ENCODE measurements at regions not wholly inside any gene's neighbourhood (a gene's known extent, or its start where the extent isn't known, plus 50 kb on each side); places are given as distances from the start of the nearest gene placed in this dataset.

GRCh38 chr2:42987112-42987922 lies 194.9 kb upstream of the HAAO start:
- no peaks in the 10 kb centered on the region for H3K4me1 ChIP-seq
- H3K4me3 ChIP-seq (ENCODE audit: low read depth, low read length) = no peak overlapping the region
- no peaks in the 10 kb centered on the region for H3K9me3 ChIP-seq (ENCODE audit: control insufficient read depth, low read length)
- H3K27ac ChIP-seq = no peak overlapping the region
- TF ChIP-seq CTCF (IDR thresholded peaks at IDR 0.05) = no peak
- no peaks in the 10 kb centered on the region for H3K27me3 ChIP-seq (ENCODE audit: control insufficient read depth, insufficient read depth, low read length)
- H3K9ac ChIP-seq = no peak overlapping the region
- no peaks in the 10 kb centered on the region for H3K79me2 ChIP-seq
- no peak overlapping the region for H3K4me2 ChIP-seq (ENCODE audit: low read length)
- H2AFZ ChIP-seq = no peak overlapping the region
- H3K36me3 ChIP-seq (ENCODE audit: control insufficient read depth, insufficient read depth, low read length) = no peaks in the 10 kb centered on the region

GRCh38 chr2:42984617-42985016 lies 192.2 kb upstream of the HAAO start:
- Histone ChIP-seq H3K9me3 (ENCODE audit: control insufficient read depth, low read length) (no peaks in the 10 kb centered on the region), H3K79me2 (no peaks in the 10 kb centered on the region), H3K4me1 (no peaks in the 10 kb centered on the region), H3K4me2 (ENCODE audit: low read length) (no peak overlapping the region), H3K27ac (no peak overlapping the region), H3K27me3 (ENCODE audit: control insufficient read depth, insufficient read depth, low read length) (no peaks in the 10 kb centered on the region), H3K36me3 (ENCODE audit: control insufficient read depth, insufficient read depth, low read length) (no peaks in the 10 kb centered on the region), H2AFZ (no peak overlapping the region), H3K9ac (no peak overlapping the region), H3K4me3 (ENCODE audit: low read depth, low read length) (no peak overlapping the region)
- no peak for TF ChIP-seq CTCF (IDR thresholded peaks at IDR 0.05)

GRCh38 chr2:42984081-42984480 lies 191.7 kb upstream of the HAAO start:
- Histone ChIP-seq H3K79me2 (no peaks in the 10 kb centered on the region), H3K27me3 (ENCODE audit: control insufficient read depth, insufficient read depth, low read length) (no peaks in the 10 kb centered on the region), H3K4me1 (no peaks in the 10 kb centered on the region), H3K9ac (no peak overlapping the region), H2AFZ (peak overlapping the region; percentile 10), H3K9me3 (ENCODE audit: control insufficient read depth, low read length) (no peaks in the 10 kb centered on the region), H3K36me3 (ENCODE audit: control insufficient read depth, insufficient read depth, low read length) (no peaks in the 10 kb centered on the region), H3K4me2 (ENCODE audit: low read length) (no peak overlapping the region), H3K27ac (no peak overlapping the region), H3K4me3 (ENCODE audit: low read depth, low read length) (no peak overlapping the region)
- no peak for TF ChIP-seq CTCF (IDR thresholded peaks at IDR 0.05)

GRCh38 chr2:42980764-42981416 lies 188.5 kb upstream of the HAAO start:
- Histone ChIP-seq H3K27ac (no peak overlapping the region), H2AFZ (no peak overlapping the region), H3K4me3 (ENCODE audit: low read depth, low read length) (no peak overlapping the region), H3K4me2 (ENCODE audit: low read length) (no peak overlapping the region), H3K9me3 (ENCODE audit: control insufficient read depth, low read length) (no peaks in the 10 kb centered on the region), H3K9ac (no peak overlapping the region), H3K4me1 (no peaks in the 10 kb centered on the region), H3K36me3 (ENCODE audit: control insufficient read depth, insufficient read depth, low read length) (no peaks in the 10 kb centered on the region), H3K27me3 (ENCODE audit: control insufficient read depth, insufficient read depth, low read length) (no peaks in the 10 kb centered on the region), H3K79me2 (no peaks in the 10 kb centered on the region)
- no peak for TF ChIP-seq CTCF (IDR thresholded peaks at IDR 0.05)

All from parathyroid adenoma (tissue), 2 donors.